ENCODE measurements at regions not wholly inside any gene's neighbourhood (a gene's known extent, or its start where the extent isn't known, plus 50 kb on each side); places are given as distances from the start of the nearest gene placed in this dataset.

DNA sequence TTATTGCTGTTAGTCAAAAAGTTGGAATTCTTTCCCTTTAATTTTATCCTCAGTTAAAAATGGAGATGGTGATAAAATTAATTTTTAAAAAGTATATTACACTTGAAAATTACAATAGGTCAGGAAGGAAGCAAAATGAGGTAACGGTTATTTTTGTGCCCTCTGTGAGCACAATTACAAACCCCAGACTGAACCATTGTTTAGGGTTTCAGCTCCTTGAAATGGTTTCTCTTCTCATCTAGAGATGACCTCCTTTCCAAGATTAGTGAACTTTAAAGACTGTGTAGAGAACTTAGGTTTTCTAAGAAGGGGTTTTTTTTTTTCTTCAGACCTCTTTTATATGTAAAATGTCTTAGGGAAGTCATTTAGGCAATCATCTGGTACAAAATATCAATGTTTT, 126.2 kb upstream of the CHD1 start:
- TF ChIP-seq POLR2A (IDR thresholded peaks at IDR 0.05; ENCODE audit: low read length) (no peak), GATA1 (IDR thresholded peaks at IDR 0.05; ENCODE audit: low read depth, low read length) (no peak)

Measured in erythroblast (primary cell).